NCI-H1436 treated with DMSO at 0.1 percent for 48 hours (cell line): ENCODE measurements at regions not wholly inside any gene's neighbourhood (a gene's known extent, or its start where the extent isn't known, plus 50 kb on each side); places are given as distances from the start of the nearest gene placed in this dataset.

Experiments
- DNase-seq: peaks from one replicate; lab custom pipeline; 2025; lab: John Stamatoyannopoulos, UW

- no peak for DNase-seq
These were observed 312.3 kb downstream of the FAT3 start for GRCh38 chr11:92536883-92537282.

GRCh38 chr11:92540096-92540495 lies 315.5 kb downstream of the FAT3 start:
- DNase-seq, result no peak

GRCh38 chr11:92545906-92546471 lies 321.4 kb downstream of the FAT3 start:
- DNase-seq, result no peak

- DNase-seq, result no peak
These were observed 322.0 kb downstream of the FAT3 start for GRCh38 chr11:92546603-92547002.

GRCh38 chr11:92550411-92550810 lies 325.8 kb downstream of the FAT3 start:
- DNase-seq, result no peak

GRCh38 chr11:92550871-92551270 lies 326.3 kb downstream of the FAT3 start:
- no peak for DNase-seq

- no peak for DNase-seq
These were observed 328.3 kb downstream of the FAT3 start for GRCh38 chr11:92552942-92553341.

- no peak for DNase-seq
These were observed 330.1 kb downstream of the FAT3 start for GRCh38 chr11:92554688-92555087.

- no peak for DNase-seq
These were observed 331.8 kb downstream of the FAT3 start for GRCh38 chr11:92556431-92556830.

- no peak for DNase-seq
These were observed 333.3 kb downstream of the FAT3 start for GRCh38 chr11:92557879-92558278.

GRCh38 chr11:92558323-92558722 lies 333.7 kb downstream of the FAT3 start:
- DNase-seq, result no peak

- DNase-seq, result no peak
These were observed 345.1 kb downstream of the FAT3 start for GRCh38 chr11:92569726-92570125.

- no peak for DNase-seq
These were observed 347.9 kb downstream of the FAT3 start for GRCh38 chr11:92572559-92572958.

- no peak for DNase-seq
These were observed 351.7 kb downstream of the FAT3 start for GRCh38 chr11:92576315-92576714.

GRCh38 chr11:92580908-92581307 lies 356.3 kb downstream of the FAT3 start:
- DNase-seq, result no peak

- no peak for DNase-seq
These were observed 363.8 kb downstream of the FAT3 start for GRCh38 chr11:92588393-92588792.

GRCh38 chr11:92589512-92589911 lies 364.9 kb downstream of the FAT3 start:
- DNase-seq, result no peak

GRCh38 chr11:92591521-92591920 lies 366.9 kb downstream of the FAT3 start:
- no peak for DNase-seq

GRCh38 chr11:92594251-92594650 lies 369.6 kb downstream of the FAT3 start:
- no peak for DNase-seq

GRCh38 chr11:92595052-92595451 lies 370.4 kb downstream of the FAT3 start:
- no peak for DNase-seq

GRCh38 chr11:92596596-92597317 lies 372.1 kb downstream of the FAT3 start:
- no peak for DNase-seq

- DNase-seq, result no peak
These were observed 368.4 kb upstream of the MTNR1B start for GRCh38 chr11:92601048-92601447.

GRCh38 chr11:92605667-92606066 lies 363.8 kb upstream of the MTNR1B start:
- DNase-seq, result no peak
